HEK293 (cell line): ENCODE measurements at regions not wholly inside any gene's neighbourhood (a gene's known extent, or its start where the extent isn't known, plus 50 kb on each side); places are given as distances from the start of the nearest gene placed in this dataset.

ENCODE experiments used
- CTCF ChIA-PET: fragments of 350-600 bp; formaldehyde crosslinking; extraction: SDS; loops from one replicate; lab custom pipeline; 2021; ENCODE audit warnings: antibody characterized with exemption; lab: Yijun Ruan, JAX
- POLR2A ChIA-PET: fragments of 300-600 bp; formaldehyde crosslinking; extraction: SDS; loops from one replicate; lab custom pipeline; 2020; ENCODE audit warnings: antibody characterized with exemption, inconsistent platforms; lab: Yijun Ruan, JAX
- H3K27ac ChIP-seq: fragments of 200-500 bp; sonication (Bioruptor generic); 2 replicates; pipeline ENCODE4 v1.5.1; 2014; ENCODE audit warnings: low read depth, low read length, control low read depth, inconsistent platforms; ENCODE audit errors: extremely low read depth
- H3K36me3 ChIP-seq, 2 experiments: fragments of 200-500 bp in 1 of 2; sonication (Bioruptor generic) in 1 of 2; 1 replicate in 1 of 2; 2 replicates in 1 of 2; pipeline ENCODE4 v1.5.1; 2014 to 2017; ENCODE audit warnings: inconsistent platforms in 2 of 2, low read length in 2 of 2; ENCODE audit not compliant: control insufficient read depth in 2 of 2, insufficient read depth in 1 of 2
- H3K4me1 ChIP-seq: fragments of 200-500 bp; sonication (Bioruptor generic); 2 replicates; pipeline ENCODE4 v1.5.1; 2014; ENCODE audit warnings: mild to moderate bottlenecking, low read length, inconsistent platforms; ENCODE audit not compliant: control insufficient read depth, insufficient read depth
- H3K4me3 ChIP-seq: 2 replicates; pipeline ENCODE4 v1.5.1; 2011; ENCODE audit warnings: low read depth, mild to moderate bottlenecking, control low read depth, low read length, moderate library complexity
- H3K9me3 ChIP-seq: fragments of 200-500 bp; sonication (Bioruptor generic); 2 replicates; pipeline ENCODE4 v1.5.1; 2014; ENCODE audit warnings: low read depth, low read length, inconsistent platforms; ENCODE audit not compliant: control insufficient read depth, insufficient read depth
- KLF9 ChIP-seq: fragments of 450-650 bp; formaldehyde crosslinking; IDR thresholded peaks from 2 replicates; pipeline ENCODE4 v1.5.1; 2016; ENCODE audit warnings: missing biosample characterization, missing genetic modification characterization, low read depth
- PRDM1 ChIP-seq: fragments of 450-650 bp; formaldehyde crosslinking; IDR thresholded peaks from 2 replicates; pipeline ENCODE4; 2016; ENCODE audit warnings: missing biosample characterization, missing genetic modification characterization
- ZNF112 ChIP-seq: fragments of 450-650 bp; formaldehyde crosslinking; IDR thresholded peaks from 2 replicates; pipeline ENCODE4 v1.5.0; 2017; ENCODE audit warnings: missing biosample characterization, missing genetic modification characterization
- ZNF433 ChIP-seq: fragments of 450-650 bp; formaldehyde crosslinking; IDR thresholded peaks from 2 replicates; pipeline ENCODE4 v1.5.1; 2016; ENCODE audit warnings: missing biosample characterization, missing genetic modification characterization, low read depth
- ZNF585B ChIP-seq: fragments of 450-650 bp; formaldehyde crosslinking; IDR thresholded peaks from 2 replicates; pipeline ENCODE4 v1.5.1; 2016; ENCODE audit warnings: missing biosample characterization, missing genetic modification characterization
- ZNF776 ChIP-seq: fragments of 450-650 bp; formaldehyde crosslinking; IDR thresholded peaks from 2 replicates; pipeline ENCODE4 v1.5.0; 2017; ENCODE audit warnings: missing biosample characterization, missing genetic modification characterization, borderline replicate concordance
- ZNF792 ChIP-seq: fragments of 450-650 bp; formaldehyde crosslinking; IDR thresholded peaks from 2 replicates; pipeline ENCODE4 v1.5.1; 2016; ENCODE audit warnings: missing biosample characterization, missing genetic modification characterization
- TF ChIP-seq, protein P1 (sequence below): fragments of 450-650 bp; formaldehyde crosslinking; conservative IDR thresholded peaks from 2 replicates; pipeline ENCODE4 v1.5.1; 2016; ENCODE audit warnings: low read depth, missing biosample characterization, missing genetic modification characterization
- TF ChIP-seq, protein P2 (sequence below): fragments of 450-650 bp; formaldehyde crosslinking; IDR thresholded peaks from 2 replicates; pipeline ENCODE4 v1.5.1; 2016; ENCODE audit warnings: missing biosample characterization, missing genetic modification characterization
- TF ChIP-seq, protein P3 (sequence below): fragments of 450-650 bp; formaldehyde crosslinking; IDR thresholded peaks from 2 replicates; pipeline ENCODE4 v1.5.1; 2016; ENCODE audit warnings: missing biosample characterization, missing genetic modification characterization
- TF ChIP-seq, protein P4 (sequence below): fragments of 450-650 bp; formaldehyde crosslinking; IDR thresholded peaks from 2 replicates; pipeline ENCODE4 v1.5.1; 2016; ENCODE audit warnings: missing biosample characterization, missing genetic modification characterization
- TF ChIP-seq, protein P5 (sequence below): fragments of 450-650 bp; formaldehyde crosslinking; IDR thresholded peaks from 2 replicates; pipeline ENCODE4 v1.5.1; 2017; ENCODE audit warnings: missing biosample characterization, missing genetic modification characterization
- TF ChIP-seq, protein P6 (sequence below): sonication (generic); formaldehyde crosslinking; IDR thresholded peaks from 2 replicates; pipeline ENCODE4 v1.8.1; 2022; ENCODE audit warnings: mild to moderate bottlenecking, moderate library complexity, missing genetic modification reagents

DNA sequence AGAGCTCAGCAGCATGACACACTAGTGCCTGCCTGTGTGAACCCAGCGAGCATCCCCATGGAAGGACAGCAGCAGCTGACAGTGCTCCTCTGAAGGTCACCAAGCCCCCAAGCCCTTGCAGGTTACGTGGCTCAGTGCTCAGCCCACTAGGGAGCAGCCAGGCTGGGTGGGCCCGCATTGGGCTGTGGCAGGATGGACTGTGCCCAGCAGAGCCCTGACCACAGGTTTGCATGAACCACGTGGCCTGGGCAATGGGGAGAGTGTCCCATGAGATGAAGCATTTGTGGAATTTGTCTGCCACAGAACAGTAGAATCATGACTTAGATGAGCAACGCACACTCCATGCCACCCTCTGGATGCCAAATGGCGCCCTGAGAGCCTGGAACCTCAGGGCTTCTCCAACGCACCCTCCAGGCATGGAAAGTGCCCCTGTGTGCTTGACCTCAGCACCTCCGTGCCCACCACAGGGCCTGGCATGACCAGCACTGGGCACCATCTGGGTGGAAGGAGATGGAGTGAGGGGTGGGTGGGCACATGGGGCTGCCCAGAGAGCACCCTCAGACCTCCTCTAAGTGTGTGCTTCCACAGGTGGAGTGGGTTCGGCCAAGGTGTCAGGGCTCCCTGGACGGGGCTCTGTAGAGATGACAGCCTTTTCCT lies 216.1 kb upstream of the RAB6C start (continued):
- TF ChIP-seq KLF9 (tag by site-specific recombination) (no peak), ZNF585B (no peak), ZNF112 (tag by site-specific recombination) (no peak), ZNF792 (tag by site-specific recombination) (no peak), ZNF776 (tag by site-specific recombination) (no peak), PRDM1 (tag by site-specific recombination) (no peak), ZNF433 (tag by site-specific recombination) (no peak)
- TF ChIP-seq, protein P1, sequence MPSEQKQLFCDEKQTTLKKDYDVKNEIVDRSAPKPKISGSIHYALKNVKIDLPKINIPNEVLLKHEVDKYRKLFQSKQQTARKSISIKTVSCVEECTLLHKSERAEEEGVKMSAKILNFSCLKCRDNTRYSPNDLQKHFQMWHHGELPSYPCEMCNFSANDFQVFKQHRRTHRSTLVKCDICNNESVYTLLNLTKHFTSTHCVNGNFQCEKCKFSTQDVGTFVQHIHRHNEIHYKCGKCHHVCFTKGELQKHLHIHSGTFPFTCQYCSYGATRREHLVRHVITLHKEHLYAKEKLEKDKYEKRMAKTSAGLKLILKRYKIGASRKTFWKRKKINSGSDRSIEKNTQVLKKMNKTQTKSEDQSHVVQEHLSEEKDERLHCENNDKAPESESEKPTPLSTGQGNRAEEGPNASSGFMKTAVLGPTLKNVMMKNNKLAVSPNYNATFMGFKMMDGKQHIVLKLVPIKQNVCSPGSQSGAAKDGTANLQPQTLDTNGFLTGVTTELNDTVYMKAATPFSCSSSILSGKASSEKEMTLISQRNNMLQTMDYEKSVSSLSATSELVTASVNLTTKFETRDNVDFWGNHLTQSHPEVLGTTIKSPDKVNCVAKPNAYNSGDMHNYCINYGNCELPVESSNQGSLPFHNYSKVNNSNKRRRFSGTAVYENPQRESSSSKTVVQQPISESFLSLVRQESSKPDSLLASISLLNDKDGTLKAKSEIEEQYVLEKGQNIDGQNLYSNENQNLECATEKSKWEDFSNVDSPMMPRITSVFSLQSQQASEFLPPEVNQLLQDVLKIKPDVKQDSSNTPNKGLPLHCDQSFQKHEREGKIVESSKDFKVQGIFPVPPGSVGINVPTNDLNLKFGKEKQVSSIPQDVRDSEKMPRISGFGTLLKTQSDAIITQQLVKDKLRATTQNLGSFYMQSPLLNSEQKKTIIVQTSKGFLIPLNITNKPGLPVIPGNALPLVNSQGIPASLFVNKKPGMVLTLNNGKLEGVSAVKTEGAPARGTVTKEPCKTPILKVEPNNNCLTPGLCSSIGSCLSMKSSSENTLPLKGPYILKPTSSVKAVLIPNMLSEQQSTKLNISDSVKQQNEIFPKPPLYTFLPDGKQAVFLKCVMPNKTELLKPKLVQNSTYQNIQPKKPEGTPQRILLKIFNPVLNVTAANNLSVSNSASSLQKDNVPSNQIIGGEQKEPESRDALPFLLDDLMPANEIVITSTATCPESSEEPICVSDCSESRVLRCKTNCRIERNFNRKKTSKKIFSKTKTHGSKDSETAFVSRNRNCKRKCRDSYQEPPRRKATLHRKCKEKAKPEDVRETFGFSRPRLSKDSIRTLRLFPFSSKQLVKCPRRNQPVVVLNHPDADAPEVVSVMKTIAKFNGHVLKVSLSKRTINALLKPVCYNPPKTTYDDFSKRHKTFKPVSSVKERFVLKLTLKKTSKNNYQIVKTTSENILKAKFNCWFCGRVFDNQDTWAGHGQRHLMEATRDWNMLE (tag by site-specific recombination): no peak
- TF ChIP-seq, protein P2, sequence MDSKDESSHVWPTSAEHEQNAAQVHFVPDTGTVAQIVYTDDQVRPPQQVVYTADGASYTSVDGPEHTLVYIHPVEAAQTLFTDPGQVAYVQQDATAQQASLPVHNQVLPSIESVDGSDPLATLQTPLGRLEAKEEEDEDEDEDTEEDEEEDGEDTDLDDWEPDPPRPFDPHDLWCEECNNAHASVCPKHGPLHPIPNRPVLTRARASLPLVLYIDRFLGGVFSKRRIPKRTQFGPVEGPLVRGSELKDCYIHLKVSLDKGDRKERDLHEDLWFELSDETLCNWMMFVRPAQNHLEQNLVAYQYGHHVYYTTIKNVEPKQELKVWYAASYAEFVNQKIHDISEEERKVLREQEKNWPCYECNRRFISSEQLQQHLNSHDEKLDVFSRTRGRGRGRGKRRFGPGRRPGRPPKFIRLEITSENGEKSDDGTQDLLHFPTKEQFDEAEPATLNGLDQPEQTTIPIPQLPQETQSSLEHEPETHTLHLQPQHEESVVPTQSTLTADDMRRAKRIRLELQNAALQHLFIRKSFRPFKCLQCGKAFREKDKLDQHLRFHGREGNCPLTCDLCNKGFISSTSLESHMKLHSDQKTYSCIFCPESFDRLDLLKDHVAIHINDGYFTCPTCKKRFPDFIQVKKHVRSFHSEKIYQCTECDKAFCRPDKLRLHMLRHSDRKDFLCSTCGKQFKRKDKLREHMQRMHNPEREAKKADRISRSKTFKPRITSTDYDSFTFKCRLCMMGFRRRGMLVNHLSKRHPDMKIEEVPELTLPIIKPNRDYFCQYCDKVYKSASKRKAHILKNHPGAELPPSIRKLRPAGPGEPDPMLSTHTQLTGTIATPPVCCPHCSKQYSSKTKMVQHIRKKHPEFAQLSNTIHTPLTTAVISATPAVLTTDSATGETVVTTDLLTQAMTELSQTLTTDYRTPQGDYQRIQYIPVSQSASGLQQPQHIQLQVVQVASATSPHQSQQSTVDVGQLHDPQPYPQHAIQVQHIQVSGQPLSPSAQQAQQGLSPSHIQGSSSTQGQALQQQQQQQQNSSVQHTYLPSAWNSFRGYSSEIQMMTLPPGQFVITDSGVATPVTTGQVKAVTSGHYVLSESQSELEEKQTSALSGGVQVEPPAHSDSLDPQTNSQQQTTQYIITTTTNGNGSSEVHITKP (tag by site-specific recombination): no peak
- TF ChIP-seq, protein P3, sequence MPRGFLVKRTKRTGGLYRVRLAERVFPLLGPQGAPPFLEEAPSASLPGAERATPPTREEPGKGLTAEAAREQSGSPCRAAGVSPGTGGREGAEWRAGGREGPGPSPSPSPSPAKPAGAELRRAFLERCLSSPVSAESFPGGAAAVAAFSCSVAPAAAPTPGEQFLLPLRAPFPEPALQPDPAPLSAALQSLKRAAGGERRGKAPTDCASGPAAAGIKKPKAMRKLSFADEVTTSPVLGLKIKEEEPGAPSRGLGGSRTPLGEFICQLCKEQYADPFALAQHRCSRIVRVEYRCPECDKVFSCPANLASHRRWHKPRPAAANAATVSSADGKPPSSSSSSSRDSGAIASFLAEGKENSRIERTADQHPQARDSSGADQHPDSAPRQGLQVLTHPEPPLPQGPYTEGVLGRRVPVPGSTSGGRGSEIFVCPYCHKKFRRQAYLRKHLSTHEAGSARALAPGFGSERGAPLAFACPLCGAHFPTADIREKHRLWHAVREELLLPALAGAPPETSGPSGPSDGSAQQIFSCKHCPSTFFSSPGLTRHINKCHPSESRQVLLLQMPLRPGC: no peak
- TF ChIP-seq, protein P4, sequence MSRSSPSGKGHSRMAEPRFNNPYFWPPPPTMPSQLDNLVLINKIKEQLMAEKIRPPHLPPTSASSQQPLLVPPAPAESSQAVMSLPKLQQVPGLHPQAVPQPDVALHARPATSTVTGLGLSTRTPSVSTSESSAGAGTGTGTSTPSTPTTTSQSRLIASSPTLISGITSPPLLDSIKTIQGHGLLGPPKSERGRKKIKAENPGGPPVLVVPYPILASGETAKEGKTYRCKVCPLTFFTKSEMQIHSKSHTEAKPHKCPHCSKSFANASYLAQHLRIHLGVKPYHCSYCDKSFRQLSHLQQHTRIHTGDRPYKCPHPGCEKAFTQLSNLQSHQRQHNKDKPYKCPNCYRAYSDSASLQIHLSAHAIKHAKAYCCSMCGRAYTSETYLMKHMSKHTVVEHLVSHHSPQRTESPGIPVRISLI (tag by site-specific recombination): no peak
- TF ChIP-seq, protein P5, sequence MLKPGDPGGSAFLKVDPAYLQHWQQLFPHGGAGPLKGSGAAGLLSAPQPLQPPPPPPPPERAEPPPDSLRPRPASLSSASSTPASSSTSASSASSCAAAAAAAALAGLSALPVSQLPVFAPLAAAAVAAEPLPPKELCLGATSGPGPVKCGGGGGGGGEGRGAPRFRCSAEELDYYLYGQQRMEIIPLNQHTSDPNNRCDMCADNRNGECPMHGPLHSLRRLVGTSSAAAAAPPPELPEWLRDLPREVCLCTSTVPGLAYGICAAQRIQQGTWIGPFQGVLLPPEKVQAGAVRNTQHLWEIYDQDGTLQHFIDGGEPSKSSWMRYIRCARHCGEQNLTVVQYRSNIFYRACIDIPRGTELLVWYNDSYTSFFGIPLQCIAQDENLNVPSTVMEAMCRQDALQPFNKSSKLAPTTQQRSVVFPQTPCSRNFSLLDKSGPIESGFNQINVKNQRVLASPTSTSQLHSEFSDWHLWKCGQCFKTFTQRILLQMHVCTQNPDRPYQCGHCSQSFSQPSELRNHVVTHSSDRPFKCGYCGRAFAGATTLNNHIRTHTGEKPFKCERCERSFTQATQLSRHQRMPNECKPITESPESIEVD: no peak

DNA sequence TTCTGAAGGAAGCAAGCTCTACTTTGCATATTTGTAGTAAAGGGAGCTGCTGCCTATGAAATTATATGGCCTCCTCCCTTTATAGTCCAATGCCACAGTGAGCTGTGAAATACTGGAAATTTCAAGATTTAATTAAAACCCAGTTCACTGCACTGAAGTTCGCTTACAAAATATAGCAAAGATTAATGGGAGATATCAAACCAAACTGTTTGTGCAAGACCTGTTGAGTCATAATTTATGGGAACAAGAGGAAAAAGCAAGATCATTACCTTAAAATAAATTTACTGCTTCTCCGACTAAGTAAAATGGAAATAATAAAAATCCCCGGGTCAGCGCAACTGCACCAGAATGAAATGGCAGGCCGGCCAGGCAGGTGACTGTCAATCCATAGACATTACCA lies 215.5 kb upstream of the RAB6C start:
- Histone ChIP-seq H3K4me1 (no peaks in the 10 kb centered on the region), H3K27ac (no peak overlapping the region), H3K36me3 (no peaks in the 10 kb centered on the region), H3K4me3 (no peak overlapping the region), H3K9me3 (no peaks in the 10 kb centered on the region)
- TF ChIP-seq, protein P6, sequence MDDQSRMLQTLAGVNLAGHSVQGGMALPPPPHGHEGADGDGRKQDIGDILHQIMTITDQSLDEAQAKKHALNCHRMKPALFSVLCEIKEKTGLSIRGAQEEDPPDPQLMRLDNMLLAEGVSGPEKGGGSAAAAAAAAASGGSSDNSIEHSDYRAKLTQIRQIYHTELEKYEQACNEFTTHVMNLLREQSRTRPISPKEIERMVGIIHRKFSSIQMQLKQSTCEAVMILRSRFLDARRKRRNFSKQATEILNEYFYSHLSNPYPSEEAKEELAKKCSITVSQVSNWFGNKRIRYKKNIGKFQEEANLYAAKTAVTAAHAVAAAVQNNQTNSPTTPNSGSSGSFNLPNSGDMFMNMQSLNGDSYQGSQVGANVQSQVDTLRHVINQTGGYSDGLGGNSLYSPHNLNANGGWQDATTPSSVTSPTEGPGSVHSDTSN (CRISPR knock-in tag): no peak
- ChIA-PET POLR2A (no interaction called here), CTCF (no interaction called here)
